Activated T-helper 2 cell treated with anti-CD3 and anti-CD28 coated beads, Interferon-gamma antibody, Interleukin-2, Interleukin-4, amounts not matched to agents 10 μg/mL and 5 μg/mL and 100 μg/mL, durations not matched to agents 14 hours and 24 hours and 36 hours (primary cell): ENCODE measurements at regions not wholly inside any gene's neighbourhood (a gene's known extent, or its start where the extent isn't known, plus 50 kb on each side); places are given as distances from the start of the nearest gene placed in this dataset.

Experiments
- DNase-seq: peaks from one replicate; pipeline ENCODE4 v3.0.0; 2021; ENCODE audit warnings: low spot score
- H3K27ac Mint-ChIP-seq: one replicate; pipeline ENCODE4 v1.8.0; 2021; ENCODE audit warnings: mixed read lengths
- H3K27me3 Mint-ChIP-seq: one replicate; pipeline ENCODE4 v1.8.0; 2021; ENCODE audit warnings: low read depth, mixed read lengths
- H3K36me3 Mint-ChIP-seq: one replicate; pipeline ENCODE4 v1.8.0; 2021; ENCODE audit warnings: low read depth, mixed read lengths
- H3K4me1 Mint-ChIP-seq: one replicate; pipeline ENCODE4 v1.8.0; 2021; ENCODE audit warnings: low read depth, mixed read lengths
- H3K4me3 Mint-ChIP-seq: one replicate; pipeline ENCODE4 v1.8.0; 2021; ENCODE audit warnings: low read depth, mild to moderate bottlenecking, moderate library complexity, mixed read lengths
- H3K9me3 Mint-ChIP-seq: one replicate; pipeline ENCODE4 v1.8.0; 2021; ENCODE audit warnings: mixed read lengths
- intact Hi-C: fragments of 100-400 bp; cut with micrococcal nuclease; formaldehyde crosslinking; loops from one replicate; pipeline ENCODE4 v1.15.1; 2023

DNA sequence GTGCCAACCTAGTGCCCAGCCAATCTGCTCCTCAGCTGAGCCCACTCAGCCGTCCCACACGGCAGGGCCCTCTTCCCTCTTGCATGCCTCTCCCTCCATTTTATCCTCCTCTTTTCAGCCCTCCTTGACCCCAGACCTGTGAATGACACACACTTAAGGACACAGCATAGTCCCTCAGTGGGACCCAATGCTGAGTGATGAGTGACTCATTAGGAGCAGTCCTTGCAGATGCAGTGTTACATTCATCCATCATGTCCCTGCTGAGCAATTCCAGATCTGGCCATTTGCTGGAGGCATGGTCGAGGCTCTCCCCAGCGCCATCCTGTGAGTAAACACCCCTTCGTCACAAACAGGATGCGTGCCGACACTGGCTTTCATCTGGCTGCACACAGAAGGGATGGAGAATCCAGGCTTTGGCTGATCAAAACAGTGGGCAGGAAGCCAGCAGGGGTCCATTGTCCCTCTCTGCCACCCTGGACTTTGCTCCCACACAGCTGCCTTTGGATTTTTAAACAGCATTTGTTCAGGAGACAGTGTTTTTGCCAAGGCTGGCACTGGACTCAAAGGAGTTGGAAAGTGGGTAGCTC lies 122.6 kb downstream of the AXIN2 start:
- Mint-ChIP-seq H3K36me3 (no peaks in the 10 kb centered on the region), H3K27me3 (peaks cover 25% of the 10 kb centered on the region), H3K4me1 (peaks cover 5% of the 10 kb centered on the region), H3K27ac (no peak overlapping the region), H3K9me3 (no peaks in the 10 kb centered on the region), H3K4me3 (no peak overlapping the region)
- intact Hi-C loops, result no loop called here
- no peak for DNase-seq

DNA sequence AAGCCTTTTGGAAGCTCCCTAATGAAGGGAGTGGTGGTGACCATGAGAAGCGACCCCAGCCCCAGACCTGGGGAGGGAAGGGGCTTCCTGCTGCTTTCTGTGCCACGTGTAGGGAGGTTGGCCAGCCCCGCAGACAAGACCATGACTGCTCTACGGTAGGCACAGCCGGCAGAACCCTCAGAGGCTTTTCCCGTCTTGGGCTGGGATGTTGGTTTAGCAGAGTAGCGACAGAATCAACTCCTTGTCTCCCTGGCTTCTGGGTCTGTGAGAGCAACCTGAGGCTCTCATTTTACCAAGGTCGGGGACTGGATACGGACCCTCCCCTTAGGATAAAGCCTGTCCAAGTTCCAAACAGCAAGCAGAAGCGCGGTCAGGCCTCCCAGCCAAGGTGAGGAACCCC lies 123.3 kb downstream of the AXIN2 start:
- peaks cover 22% of the 10 kb centered on the region for H3K27me3 Mint-ChIP-seq
- no peak overlapping the region for H3K4me3 Mint-ChIP-seq
- intact Hi-C loops, result no loop called here
- H3K4me1 Mint-ChIP-seq, result peaks cover 11% of the 10 kb centered on the region
- no peaks in the 10 kb centered on the region for H3K36me3 Mint-ChIP-seq
- peaks cover 4% of the 10 kb centered on the region for H3K9me3 Mint-ChIP-seq
- no peak for DNase-seq
- no peak overlapping the region for H3K27ac Mint-ChIP-seq

DNA sequence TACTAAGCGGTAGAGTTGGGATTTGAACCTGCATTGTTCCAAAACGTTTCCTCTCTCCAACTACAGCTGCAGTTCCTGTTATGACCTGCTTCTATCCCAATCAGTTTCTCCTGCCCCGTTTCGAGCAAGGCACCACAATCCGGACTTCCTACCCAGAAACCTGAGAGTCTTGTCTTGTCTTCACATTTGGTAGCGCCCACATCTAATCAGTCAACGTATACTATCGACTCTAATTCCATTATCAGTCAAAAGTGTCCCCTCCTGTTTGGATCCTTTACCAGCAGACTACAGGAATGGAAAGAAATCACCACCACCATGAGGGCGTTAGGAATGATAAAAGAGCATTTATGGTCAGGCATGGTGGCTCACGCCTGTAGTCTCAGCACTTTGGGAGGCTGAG lies 124.6 kb downstream of the AXIN2 start:
- H3K27me3 Mint-ChIP-seq, result peaks cover 21% of the 10 kb centered on the region
- intact Hi-C loops, result no loop called here
- peaks cover 14% of the 10 kb centered on the region for H3K9me3 Mint-ChIP-seq
- DNase-seq, result no peak
- H3K27ac Mint-ChIP-seq, result no peak overlapping the region
- no peak overlapping the region for H3K4me3 Mint-ChIP-seq
- peaks cover 12% of the 10 kb centered on the region for H3K4me1 Mint-ChIP-seq
- peaks cover 5% of the 10 kb centered on the region for H3K36me3 Mint-ChIP-seq

DNA sequence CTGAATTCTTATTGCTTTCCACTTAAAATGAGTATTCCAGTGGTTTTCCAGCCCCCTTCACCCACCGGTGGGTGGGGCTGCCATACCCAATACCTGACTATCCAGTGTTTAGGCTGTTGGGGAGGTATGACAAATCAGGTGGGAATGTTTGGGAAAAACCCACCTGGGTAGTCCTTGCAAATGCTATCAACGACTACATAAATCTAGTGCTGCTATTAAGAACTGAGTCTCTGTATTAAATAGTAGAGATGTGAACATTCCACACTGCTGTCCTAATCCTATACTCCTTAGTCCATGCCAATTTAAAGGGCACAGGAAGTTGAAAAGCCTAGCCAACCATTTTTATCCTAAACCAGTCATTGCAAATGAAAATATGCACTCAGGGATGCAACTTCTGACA lies 126.6 kb downstream of the AXIN2 start:
- peaks cover 5% of the 10 kb centered on the region for H3K36me3 Mint-ChIP-seq
- H3K4me3 Mint-ChIP-seq, result no peak overlapping the region
- H3K4me1 Mint-ChIP-seq, result peaks cover 10% of the 10 kb centered on the region
- intact Hi-C loops, result no loop called here
- no peak overlapping the region for H3K27ac Mint-ChIP-seq
- no peak for DNase-seq
- peaks cover 15% of the 10 kb centered on the region for H3K27me3 Mint-ChIP-seq
- H3K9me3 Mint-ChIP-seq, result peaks cover 22% of the 10 kb centered on the region

DNA sequence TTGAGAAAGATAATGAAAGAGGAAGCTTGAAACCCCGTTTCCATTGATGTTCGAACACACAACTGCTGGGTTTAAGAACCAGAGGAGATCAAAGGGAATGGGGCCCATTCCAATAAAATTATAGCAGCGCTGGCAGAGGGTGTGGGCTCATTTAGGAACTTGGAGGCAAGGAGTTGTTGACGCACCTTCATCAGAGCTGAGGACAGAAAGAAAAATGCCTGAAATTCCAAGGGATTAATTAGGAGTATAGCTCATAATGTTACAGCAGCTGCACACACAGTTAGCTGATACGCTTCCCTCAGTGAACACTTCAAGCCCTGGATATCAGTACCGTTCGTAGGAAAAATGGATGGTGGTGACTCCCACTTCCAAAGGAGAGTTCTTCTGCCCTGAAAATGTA lies 127.2 kb downstream of the AXIN2 start:
- intact Hi-C loops, result no loop called here
- H3K4me1 Mint-ChIP-seq, result peaks cover 10% of the 10 kb centered on the region
- no peak overlapping the region for H3K4me3 Mint-ChIP-seq
- peaks cover 13% of the 10 kb centered on the region for H3K27me3 Mint-ChIP-seq
- no peak for DNase-seq
- H3K27ac Mint-ChIP-seq, result no peak overlapping the region
- peaks cover 5% of the 10 kb centered on the region for H3K36me3 Mint-ChIP-seq
- H3K9me3 Mint-ChIP-seq, result peaks cover 25% of the 10 kb centered on the region

DNA sequence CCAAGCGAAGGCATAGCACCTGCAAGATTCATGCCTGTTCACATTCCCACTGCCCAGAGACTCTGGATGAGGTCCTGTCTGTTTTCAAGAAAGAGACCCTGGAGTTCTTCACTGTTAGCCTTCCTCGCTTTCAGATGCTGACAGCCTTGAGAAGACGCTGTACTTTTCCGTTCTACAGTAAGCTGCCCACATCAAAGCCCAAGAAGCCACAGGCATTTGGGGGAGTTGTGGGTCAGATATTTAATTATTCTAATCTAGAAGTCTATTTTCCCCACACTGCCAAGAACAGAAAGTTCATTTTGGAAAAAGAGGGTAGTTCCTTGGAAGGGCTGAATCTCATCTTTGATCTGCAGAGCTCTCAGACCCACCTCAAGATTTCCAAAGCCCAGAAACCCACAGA lies 127.9 kb downstream of the AXIN2 start:
- H3K27ac Mint-ChIP-seq, result no peak overlapping the region
- no peak for DNase-seq
- intact Hi-C loops, result no loop called here
- no peak overlapping the region for H3K4me3 Mint-ChIP-seq
- peaks cover 6% of the 10 kb centered on the region for H3K27me3 Mint-ChIP-seq
- H3K9me3 Mint-ChIP-seq, result peaks cover 26% of the 10 kb centered on the region
- H3K4me1 Mint-ChIP-seq, result peaks cover 10% of the 10 kb centered on the region
- H3K36me3 Mint-ChIP-seq, result peaks cover 5% of the 10 kb centered on the region

DNA sequence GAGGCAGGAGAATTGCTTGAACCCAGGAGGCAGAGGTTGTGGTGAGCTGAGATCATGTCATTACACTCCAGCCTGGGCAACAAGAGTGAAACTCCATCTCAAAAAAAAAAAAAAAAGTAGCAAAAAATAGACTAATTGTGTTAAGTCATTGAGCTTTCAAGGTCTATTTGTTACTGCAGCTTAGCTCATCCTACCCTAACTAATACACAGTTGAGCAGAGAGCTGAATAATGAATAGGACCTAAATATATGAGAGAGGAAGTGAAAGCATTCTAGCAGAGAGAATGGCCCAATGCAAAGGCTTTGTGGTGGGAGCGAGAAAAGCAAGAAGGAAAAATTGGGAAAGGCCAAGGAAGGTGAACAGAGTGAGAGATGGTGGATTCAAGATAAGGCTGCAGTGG lies 128.3 kb downstream of the AXIN2 start:
- peaks cover 26% of the 10 kb centered on the region for H3K9me3 Mint-ChIP-seq
- H3K27me3 Mint-ChIP-seq, result peaks cover 3% of the 10 kb centered on the region
- H3K4me3 Mint-ChIP-seq, result no peak overlapping the region

DNA sequence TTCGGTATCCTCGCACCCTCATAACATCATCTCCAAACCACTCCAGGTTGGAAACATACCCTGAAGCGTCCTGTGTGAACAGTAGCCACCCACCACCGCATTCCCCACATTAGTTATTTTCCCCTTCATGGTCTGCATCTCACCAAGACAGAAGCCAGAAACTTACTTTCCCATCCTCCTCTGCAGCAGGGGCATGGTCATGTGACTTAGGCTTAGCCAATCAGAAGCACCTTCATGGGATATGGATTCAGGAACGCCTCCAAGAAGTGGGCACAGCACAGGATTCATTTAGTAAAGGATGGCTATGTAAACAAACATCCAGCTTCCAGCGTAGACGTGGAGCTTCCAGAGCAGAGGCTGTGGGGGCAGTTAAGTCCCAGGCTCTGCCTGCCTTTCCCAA lies 130.3 kb downstream of the AXIN2 start:
- no peaks in the 10 kb centered on the region for H3K27me3 Mint-ChIP-seq
- intact Hi-C loops, result no loop called here
- peaks cover 5% of the 10 kb centered on the region for H3K36me3 Mint-ChIP-seq
- H3K27ac Mint-ChIP-seq, result no peak overlapping the region
- no peak for DNase-seq
- H3K4me1 Mint-ChIP-seq, result peaks cover 10% of the 10 kb centered on the region
- H3K9me3 Mint-ChIP-seq, result peaks cover 26% of the 10 kb centered on the region
- no peak overlapping the region for H3K4me3 Mint-ChIP-seq

More for the DNA sequence above, 128.3 kb downstream of the AXIN2 start:
- intact Hi-C loops, result no loop called here
- Mint-ChIP-seq H3K36me3 (peaks cover 5% of the 10 kb centered on the region), H3K27ac (no peak overlapping the region), H3K4me1 (peaks cover 10% of the 10 kb centered on the region)
- DNase-seq, result no peak

DNA sequence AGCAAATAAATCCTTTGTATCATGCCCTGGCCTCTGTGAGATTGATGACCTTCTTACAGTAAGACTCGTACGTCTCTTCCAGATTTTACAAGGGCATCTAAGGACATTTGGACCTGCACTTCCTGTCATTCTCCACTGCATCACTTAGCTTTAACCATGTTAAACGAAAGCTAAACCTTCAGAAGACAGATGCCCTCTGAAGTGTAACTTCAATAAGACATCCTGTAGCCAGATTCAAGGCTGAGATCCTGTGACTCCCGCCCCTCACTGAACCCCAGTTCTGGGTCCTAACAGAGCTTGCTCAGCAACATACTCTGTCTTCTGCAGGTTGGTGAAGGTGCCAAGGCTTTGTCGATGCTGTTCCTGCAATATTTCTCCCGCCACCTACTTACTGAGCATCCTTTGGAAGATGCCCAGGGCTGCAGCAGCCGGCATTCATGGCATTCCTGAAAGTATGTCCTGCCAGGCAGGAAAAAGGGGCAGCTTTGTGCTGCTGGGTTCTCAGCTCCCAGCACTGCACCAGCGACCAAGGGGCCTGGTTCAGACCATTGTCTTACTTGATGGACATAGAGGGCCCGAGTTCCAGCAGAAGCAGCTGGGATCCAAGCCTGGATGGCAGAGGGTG lies 131.1 kb downstream of the AXIN2 start:
- intact Hi-C loops, result no loop called here
- no peak for DNase-seq
- H3K27ac Mint-ChIP-seq, result no peak overlapping the region

DNA sequence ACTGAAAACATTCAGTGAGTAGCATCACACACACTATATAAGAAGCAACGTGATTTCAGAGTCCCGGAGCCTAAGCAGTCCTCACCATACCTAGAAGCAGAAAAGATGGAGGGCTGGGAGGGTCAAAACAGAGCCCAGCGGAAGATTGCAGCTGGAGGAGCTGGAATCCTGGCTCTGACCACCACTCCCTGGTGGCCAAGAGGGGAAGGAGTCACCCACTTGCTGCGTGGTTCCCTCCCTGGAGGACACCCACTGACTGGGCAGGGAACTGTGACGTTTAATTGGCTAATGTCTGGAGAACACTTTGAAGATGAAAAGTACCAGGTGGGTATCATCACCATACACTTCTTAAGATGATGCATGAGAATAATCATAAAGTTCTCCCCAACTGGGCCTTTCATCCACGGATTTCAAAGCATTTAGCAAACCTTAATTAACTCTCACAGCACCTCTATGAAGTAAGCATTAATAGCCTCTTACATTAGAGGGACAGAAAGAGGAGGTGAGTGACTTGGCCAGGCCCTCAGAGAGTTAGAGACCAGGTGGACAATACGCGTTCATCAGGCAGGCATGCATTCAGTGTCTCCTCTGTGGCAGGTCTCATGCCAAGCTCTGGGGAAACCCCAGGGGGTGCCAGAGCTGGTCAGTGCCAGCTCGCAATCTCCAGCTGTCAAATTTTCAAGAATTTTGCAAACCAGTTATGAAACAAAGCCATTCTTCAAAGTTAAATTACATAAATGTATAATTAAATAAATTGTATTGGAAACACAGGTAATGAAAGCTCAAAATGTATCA lies 137.9 kb downstream of the AXIN2 start:
- Mint-ChIP-seq H3K27ac (no peak overlapping the region), H3K36me3 (no peaks in the 10 kb centered on the region), H3K9me3 (peaks cover 9% of the 10 kb centered on the region), H3K27me3 (peaks cover 2% of the 10 kb centered on the region), H3K4me3 (no peak overlapping the region), H3K4me1 (no peaks in the 10 kb centered on the region)
- intact Hi-C loops, result no loop called here
- no peak for DNase-seq

More for the DNA sequence above, 131.1 kb downstream of the AXIN2 start:
- Mint-ChIP-seq H3K4me3 (no peak overlapping the region), H3K9me3 (peaks cover 32% of the 10 kb centered on the region), H3K27me3 (no peaks in the 10 kb centered on the region), H3K36me3 (peaks cover 5% of the 10 kb centered on the region), H3K4me1 (peaks cover 10% of the 10 kb centered on the region)

DNA sequence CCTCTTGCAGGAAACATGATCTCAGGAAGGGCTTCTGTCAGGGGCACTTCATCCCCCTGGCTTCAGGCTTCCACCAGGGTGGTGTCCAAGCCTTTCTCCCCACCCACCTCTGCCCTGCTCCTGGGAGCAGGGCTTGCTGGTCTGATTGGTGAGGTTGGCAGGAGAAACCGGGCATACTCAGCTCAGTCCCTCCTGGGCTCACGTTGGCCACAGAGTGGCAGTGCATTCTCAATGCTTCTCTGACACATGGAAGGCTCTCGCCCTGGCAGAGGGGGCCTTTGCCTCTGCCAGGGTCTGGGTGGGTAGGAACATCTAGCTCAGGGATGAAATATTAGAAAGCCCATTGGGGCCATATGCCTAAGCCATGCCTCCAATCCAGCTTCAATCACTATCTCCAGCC lies 142.8 kb downstream of the AXIN2 start:
- intact Hi-C loops, result no loop called here
- Mint-ChIP-seq H3K36me3 (no peaks in the 10 kb centered on the region), H3K27me3 (peaks cover 5% of the 10 kb centered on the region), H3K27ac (no peak overlapping the region), H3K4me1 (peaks cover 4% of the 10 kb centered on the region), H3K9me3 (no peaks in the 10 kb centered on the region), H3K4me3 (no peak overlapping the region)
- no peak for DNase-seq

DNA sequence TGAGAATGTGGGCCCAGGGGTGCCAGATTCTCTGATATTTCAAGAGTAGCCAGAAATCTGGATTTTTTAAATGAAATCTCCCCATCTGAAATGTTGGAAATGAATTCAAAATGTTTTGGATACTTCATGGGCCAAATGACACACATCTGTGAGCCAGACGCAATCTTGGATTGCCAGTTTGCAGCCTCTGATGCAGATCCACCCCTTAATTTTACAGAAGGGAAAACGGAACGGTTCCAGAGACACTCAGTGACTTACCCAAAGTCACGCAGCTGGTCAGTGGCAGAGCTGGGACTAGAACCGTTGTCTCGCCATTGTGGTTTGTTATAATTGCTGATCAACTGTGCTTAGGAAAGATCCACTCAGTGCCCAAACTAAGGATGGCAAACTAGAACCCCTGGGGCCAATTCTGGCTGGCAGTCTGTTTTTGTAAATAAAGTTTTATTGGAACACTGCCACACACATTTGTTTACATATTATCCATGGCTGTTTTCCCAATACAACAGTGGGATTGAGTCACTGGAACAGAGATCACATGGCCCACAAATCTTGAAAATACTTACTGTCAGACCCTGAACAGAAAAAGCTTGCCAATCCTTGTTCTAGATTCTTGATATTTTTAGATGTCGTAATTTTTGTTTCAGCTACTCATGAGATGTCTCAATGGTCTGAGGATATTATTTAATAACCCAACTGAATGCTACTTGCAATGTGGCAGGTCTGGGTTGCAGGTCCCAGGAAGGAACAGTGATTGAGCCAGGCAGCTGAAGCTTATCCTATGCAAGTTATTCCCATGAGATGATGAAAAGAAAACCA lies 143.8 kb downstream of the AXIN2 start:
- H3K27me3 Mint-ChIP-seq, result peaks cover 4% of the 10 kb centered on the region
- H3K9me3 Mint-ChIP-seq, result no peaks in the 10 kb centered on the region
- intact Hi-C loops, result no loop called here
- H3K4me1 Mint-ChIP-seq, result peaks cover 4% of the 10 kb centered on the region
- H3K27ac Mint-ChIP-seq, result no peak overlapping the region
- no peaks in the 10 kb centered on the region for H3K36me3 Mint-ChIP-seq
- no peak overlapping the region for H3K4me3 Mint-ChIP-seq
- DNase-seq, result no peak
